Stimulated activated effector memory CD8-positive, alpha-beta T cell treated with anti-CD3 and anti-CD28 coated beads, Interleukin-12 subunit alpha, Interleukin-12 subunit beta, amount 100 ng/mL, for 72 hours (primary cell): ENCODE measurements at regions not wholly inside any gene's neighbourhood (a gene's known extent, or its start where the extent isn't known, plus 50 kb on each side); places are given as distances from the start of the nearest gene placed in this dataset.

ENCODE experiments used
- ATAC-seq: fragments of 150-1000 bp; cut with Tn5 transposase; 2 replicates; pipeline ENCODE4 v1.10.0; 2021
- DNase-seq, 2 donors: peaks; one replicate each; pipeline ENCODE4 v3.0.0; 2021 to 2022; ENCODE audit warnings: low spot score in 2 of 2
- H3K27ac Mint-ChIP-seq: one replicate; pipeline ENCODE4 v1.8.0; 2022; ENCODE audit warnings: mild to moderate bottlenecking, mixed read lengths
- H3K36me3 Mint-ChIP-seq: one replicate; pipeline ENCODE4 v1.8.0; 2022; ENCODE audit warnings: mild to moderate bottlenecking, mixed read lengths
- H3K4me1 Mint-ChIP-seq: one replicate; pipeline ENCODE4 v1.8.0; 2022; ENCODE audit warnings: mixed read lengths
- H3K4me3 Mint-ChIP-seq: one replicate; pipeline ENCODE4 v1.8.0; 2022; ENCODE audit warnings: mild to moderate bottlenecking, mixed read lengths
- H3K9me3 Mint-ChIP-seq: one replicate; pipeline ENCODE4 v1.8.0; 2022; ENCODE audit warnings: mixed read lengths

DNA sequence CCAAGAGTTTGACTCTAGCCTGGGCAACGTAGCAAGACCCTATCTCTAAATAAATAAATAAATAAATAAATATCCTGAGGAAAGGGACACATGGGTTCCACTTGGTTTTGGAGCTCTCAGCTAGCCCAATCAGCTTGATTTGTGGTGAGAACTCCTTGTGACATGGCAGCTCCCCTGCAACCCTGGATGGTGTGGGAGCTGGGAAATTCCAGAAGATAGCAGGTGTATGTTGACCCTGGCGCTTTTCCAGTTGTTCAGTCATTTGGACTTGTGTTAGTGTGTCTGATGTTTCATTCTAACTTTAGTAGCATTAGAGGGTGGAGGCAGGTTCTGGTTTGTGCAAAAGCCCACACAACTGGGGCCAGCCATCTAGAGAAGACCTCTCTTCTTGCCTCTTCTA lies 148.5 kb upstream of the NCAM1 start:
- no peaks in the 10 kb centered on the region for H3K4me1 Mint-ChIP-seq
- no peaks in the 10 kb centered on the region for H3K36me3 Mint-ChIP-seq
- no peak overlapping the region for H3K4me3 Mint-ChIP-seq
- no peak overlapping the region for H3K27ac Mint-ChIP-seq
- DNase-seq, result no peak
- ATAC-seq, result no peak
- peaks cover 4% of the 10 kb centered on the region for H3K9me3 Mint-ChIP-seq

DNA sequence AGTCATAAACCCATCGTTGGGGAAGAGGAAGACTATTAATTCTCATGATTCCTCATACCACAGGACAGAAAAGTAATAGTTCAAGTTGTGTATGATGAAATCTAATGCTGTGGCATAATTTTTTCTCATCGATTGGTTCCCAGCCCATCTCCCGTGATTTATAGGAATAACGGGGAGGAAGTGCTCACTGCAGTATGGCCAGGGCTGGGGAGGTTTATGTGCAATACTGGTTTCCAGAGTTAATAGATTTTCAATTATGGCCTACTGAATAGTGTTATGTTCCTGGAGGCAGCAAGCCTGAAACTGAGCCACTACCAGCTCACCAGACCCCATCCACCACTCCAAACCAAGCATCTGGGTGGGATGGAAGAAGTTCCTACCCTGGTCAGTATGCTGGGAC lies 147.1 kb upstream of the NCAM1 start:
- H3K27ac Mint-ChIP-seq, result no peak overlapping the region
- no peaks in the 10 kb centered on the region for H3K36me3 Mint-ChIP-seq
- DNase-seq, result no peak
- H3K4me1 Mint-ChIP-seq, result no peaks in the 10 kb centered on the region
- peaks cover 4% of the 10 kb centered on the region for H3K9me3 Mint-ChIP-seq
- no peak overlapping the region for H3K4me3 Mint-ChIP-seq
- ATAC-seq, result no peak

DNA sequence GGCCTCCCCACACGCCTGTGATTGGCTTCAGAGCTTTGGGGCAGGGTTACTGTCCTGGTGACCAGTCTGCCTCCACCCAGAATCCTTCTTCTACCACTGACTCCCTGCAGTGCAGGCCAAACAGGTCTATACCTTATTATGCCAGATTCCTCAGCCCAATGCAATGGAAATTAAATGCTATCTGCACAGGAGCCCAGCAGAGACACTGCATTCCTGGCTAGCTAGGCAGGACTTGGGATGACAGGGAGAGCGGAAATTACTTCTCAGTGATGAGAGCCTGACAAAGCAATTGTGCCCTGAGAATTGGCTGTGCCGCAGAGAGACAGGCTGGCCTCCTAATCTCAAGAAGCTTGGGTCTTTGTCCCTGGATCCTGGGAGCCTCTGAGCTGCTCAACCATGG lies 143.8 kb upstream of the NCAM1 start:
- Mint-ChIP-seq H3K9me3 (peaks cover 4% of the 10 kb centered on the region), H3K27ac (no peak overlapping the region), H3K36me3 (no peaks in the 10 kb centered on the region), H3K4me3 (no peak overlapping the region), H3K4me1 (no peaks in the 10 kb centered on the region)
- ATAC-seq (no peak), DNase-seq (no peak)

GRCh38 chr11:112822478-112823274 lies 138.5 kb upstream of the NCAM1 start:
- Mint-ChIP-seq H3K4me1 (no peaks in the 10 kb centered on the region), H3K36me3 (no peaks in the 10 kb centered on the region), H3K9me3 (no peaks in the 10 kb centered on the region), H3K4me3 (no peak overlapping the region), H3K27ac (no peak overlapping the region)
- DNase-seq (no peak), ATAC-seq (no peak)

DNA sequence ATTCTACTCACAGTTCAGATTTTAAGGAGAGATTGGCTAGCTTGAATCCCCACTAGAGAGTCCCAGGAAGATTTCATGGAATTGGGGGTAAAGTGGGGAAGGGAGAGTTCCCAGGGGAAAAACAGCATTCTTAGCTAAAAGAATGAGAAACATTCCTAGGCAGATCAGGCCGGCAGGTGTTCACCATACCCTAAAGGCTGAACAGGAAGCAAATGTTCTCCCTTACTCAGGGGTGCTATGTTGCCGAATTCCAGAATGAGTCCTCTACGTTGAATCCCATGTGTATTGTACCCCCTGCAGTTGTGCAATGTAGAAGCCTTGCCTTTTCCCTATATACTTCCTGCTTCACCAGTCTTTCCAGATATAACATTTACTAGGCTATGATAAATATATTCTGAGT lies 135.2 kb upstream of the NCAM1 start:
- Mint-ChIP-seq H3K9me3 (no peaks in the 10 kb centered on the region), H3K4me3 (no peak overlapping the region), H3K36me3 (no peaks in the 10 kb centered on the region), H3K4me1 (no peaks in the 10 kb centered on the region), H3K27ac (no peak overlapping the region)
- no peak for ATAC-seq
- DNase-seq, result no peak

DNA sequence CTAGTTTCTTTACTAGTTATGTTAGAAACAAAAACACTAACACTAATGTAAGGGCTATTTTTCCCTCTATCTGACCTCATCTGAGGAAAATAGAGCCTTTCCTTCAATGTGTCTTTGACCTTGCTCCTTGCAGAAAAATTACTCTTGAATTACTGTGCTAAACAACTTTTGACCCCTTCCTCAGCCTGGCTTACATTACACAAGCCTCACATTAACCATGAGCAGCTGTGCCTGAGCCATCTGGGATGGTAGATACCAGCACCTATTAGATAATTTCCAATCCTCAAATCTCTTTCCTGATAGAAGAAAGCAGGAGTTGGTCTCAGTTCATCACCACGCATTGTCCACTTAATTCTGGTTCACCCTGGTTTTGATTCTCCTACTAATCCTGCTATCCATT lies 134.4 kb upstream of the NCAM1 start:
- H3K36me3 Mint-ChIP-seq, result no peaks in the 10 kb centered on the region
- H3K27ac Mint-ChIP-seq, result no peak overlapping the region
- ATAC-seq (no peak), DNase-seq (no peak)
- no peaks in the 10 kb centered on the region for H3K9me3 Mint-ChIP-seq
- no peaks in the 10 kb centered on the region for H3K4me1 Mint-ChIP-seq
- no peak overlapping the region for H3K4me3 Mint-ChIP-seq

DNA sequence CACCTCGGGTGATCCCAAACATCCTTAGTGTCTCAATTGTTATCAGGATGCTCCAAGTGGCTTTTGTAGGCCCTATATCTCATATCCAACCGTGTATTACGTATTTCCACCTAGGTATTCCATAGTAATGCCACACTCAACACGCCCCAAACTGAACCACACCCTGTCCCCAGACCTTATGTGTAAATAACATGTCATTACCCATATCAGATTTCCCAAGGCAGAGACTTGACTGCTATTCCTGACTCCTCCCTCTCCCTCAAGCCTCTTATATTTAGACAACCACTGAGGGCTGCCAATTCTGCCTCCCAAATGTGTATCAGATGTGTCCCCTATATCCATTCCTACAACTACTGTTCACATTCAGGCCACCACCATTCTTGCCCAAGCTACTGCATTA lies 132.8 kb upstream of the NCAM1 start:
- H3K36me3 Mint-ChIP-seq, result no peaks in the 10 kb centered on the region
- H3K27ac Mint-ChIP-seq, result no peak overlapping the region
- H3K4me1 Mint-ChIP-seq, result no peaks in the 10 kb centered on the region
- H3K4me3 Mint-ChIP-seq, result no peak overlapping the region
- H3K9me3 Mint-ChIP-seq, result no peaks in the 10 kb centered on the region
- ATAC-seq, result no peak
- no peak for DNase-seq

DNA sequence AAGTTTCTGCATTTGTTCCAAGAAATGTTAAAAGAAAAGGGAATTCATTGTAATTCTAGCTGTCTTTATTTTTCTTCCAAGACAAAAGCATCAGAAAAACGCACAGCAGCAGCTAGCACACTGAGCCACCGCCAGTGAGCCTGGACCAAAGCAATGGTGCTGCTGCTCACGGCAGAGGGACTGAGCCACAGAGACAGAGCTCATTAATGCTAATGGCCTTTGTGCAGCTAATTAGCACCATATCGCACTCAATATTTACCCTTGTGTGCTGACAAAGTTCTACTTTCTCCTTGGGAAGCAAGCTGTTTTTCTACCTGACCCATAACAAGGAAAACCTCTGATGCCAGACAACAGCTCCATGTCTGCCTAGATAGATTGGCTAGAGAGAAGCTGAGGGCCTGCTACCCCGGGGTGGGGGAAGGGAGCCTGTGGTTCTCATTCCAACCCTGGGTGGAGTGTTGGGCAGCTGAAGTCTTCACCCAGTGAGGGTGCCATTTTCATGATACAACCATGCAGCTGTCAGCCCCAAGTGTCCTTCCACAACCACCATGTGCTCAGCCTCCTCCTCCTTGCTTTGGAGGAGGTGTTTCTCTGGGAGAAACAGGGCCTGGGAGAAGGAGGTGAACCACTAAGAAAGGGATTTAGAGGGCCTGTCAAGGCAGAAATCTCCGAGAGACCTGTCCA lies 131.1 kb upstream of the NCAM1 start:
- Mint-ChIP-seq H3K4me3 (no peak overlapping the region), H3K27ac (no peak overlapping the region), H3K9me3 (no peaks in the 10 kb centered on the region), H3K36me3 (no peaks in the 10 kb centered on the region), H3K4me1 (no peaks in the 10 kb centered on the region)
- DNase-seq, result no peak
- no peak for ATAC-seq

DNA sequence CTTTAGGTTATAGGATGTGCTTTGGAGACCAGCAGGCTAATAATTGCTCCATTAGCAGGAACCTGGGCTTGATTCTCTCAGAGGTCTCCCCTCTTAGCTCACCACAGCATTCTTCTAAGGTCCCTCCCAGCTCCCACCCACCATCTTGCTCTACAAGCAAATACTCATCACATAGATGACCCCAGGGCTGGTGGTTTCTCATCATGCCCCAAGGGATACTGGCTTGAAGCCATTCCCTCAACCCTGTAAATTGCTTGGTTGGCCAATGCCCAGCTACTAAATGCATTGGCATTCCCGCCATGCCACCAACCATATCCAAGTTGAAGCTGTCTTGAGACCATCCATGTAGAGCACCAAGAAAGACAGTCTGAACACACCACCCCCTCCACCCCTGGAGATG lies 130.2 kb upstream of the NCAM1 start:
- H3K4me3 Mint-ChIP-seq, result no peak overlapping the region
- no peak overlapping the region for H3K27ac Mint-ChIP-seq
- DNase-seq (no peak), ATAC-seq (peak; percentile 11)
- H3K4me1 Mint-ChIP-seq, result no peaks in the 10 kb centered on the region
- no peaks in the 10 kb centered on the region for H3K9me3 Mint-ChIP-seq
- H3K36me3 Mint-ChIP-seq, result no peaks in the 10 kb centered on the region

DNA sequence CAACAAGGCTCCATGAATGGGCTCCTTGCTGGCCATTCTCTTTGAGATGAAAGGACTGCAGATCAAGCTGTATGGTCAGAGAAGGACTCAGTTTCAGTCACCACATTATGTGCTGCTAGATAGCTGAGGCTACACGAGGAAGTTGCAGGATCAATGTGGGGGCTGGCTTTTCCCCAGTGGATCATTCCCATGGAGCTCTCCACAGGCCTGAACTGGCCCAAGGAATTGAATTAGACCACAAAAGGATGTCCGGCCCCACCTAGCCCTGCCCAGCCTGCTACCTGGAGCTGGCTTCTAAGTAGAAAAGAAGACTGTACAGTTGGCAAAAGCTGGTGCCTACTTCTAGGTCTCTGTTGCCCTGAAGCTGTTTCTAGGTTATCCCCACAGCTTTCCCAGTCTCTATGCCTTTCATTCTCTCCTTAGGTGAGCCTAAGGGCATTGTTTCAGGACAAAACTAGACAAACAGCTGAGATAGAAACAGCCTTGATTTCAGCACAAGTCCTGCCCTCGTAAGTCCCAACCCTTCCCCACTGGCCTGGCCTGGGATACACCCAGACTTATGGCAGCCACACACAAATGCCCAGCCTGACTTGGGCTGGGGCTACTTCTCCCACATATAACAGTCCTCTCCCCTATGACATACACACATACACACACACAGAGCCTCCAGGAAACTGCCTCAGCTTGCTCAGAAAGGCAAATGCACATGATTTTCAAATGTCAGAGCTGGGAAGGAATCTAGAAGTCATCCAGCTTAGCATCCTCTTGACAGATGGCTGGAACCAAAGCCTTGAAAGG lies 129.1 kb upstream of the NCAM1 start:
- Mint-ChIP-seq H3K4me1 (no peaks in the 10 kb centered on the region), H3K9me3 (no peaks in the 10 kb centered on the region), H3K4me3 (no peak overlapping the region), H3K36me3 (no peaks in the 10 kb centered on the region), H3K27ac (no peak overlapping the region)
- ATAC-seq (no peak), DNase-seq (no peak)

- no peaks in the 10 kb centered on the region for H3K36me3 Mint-ChIP-seq
- DNase-seq (no peak), ATAC-seq (no peak)
- no peak overlapping the region for H3K27ac Mint-ChIP-seq
- H3K9me3 Mint-ChIP-seq, result no peaks in the 10 kb centered on the region
- H3K4me1 Mint-ChIP-seq, result no peaks in the 10 kb centered on the region
- no peak overlapping the region for H3K4me3 Mint-ChIP-seq
Observed at GRCh38 chr11:112834277-112834755, 126.9 kb upstream of the NCAM1 start.

GRCh38 chr11:112835591-112836255 lies 125.5 kb upstream of the NCAM1 start:
- Mint-ChIP-seq H3K4me3 (no peak overlapping the region), H3K4me1 (no peaks in the 10 kb centered on the region), H3K27ac (no peak overlapping the region), H3K36me3 (no peaks in the 10 kb centered on the region), H3K9me3 (no peaks in the 10 kb centered on the region)
- ATAC-seq, result no peak
- no peak for DNase-seq

- no peak overlapping the region for H3K27ac Mint-ChIP-seq
- H3K36me3 Mint-ChIP-seq, result no peaks in the 10 kb centered on the region
- DNase-seq, result no peak
- H3K4me1 Mint-ChIP-seq, result no peaks in the 10 kb centered on the region
- H3K4me3 Mint-ChIP-seq, result no peak overlapping the region
- no peaks in the 10 kb centered on the region for H3K9me3 Mint-ChIP-seq
- no peak for ATAC-seq
Observed at GRCh38 chr11:112836256-112836602, 125.0 kb upstream of the NCAM1 start.

DNA sequence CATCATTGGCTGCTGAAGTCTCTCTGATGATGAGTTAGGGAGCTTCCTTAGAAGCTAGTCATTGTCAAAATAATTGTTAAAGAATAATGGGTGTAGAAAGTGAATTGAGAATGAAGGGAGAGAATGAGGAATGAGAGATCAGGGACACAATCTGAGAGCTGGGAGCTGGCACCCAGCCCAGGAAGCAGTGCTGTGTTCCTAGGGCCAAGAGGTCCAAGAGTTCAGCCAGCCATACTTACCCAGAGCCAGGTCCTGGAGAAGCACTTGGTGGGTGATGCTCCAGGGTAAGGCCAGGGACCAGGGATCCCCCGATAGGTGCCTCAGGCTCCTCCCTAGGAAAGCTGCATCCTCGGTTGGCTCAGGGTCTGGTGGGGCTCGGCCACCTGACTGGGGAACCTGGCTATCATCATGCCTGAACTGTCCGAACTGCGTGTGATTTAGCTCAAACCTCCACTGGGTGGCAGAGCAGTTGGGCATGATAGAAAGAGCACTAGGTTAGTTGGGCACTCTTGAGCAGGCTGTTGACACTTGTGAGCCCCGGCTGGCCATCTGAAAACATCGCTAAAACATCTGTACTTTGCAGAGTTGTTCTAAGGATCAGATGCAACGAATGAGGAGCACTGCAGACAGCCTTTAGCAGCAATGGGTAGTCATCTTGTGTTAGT lies 123.9 kb upstream of the NCAM1 start:
- Mint-ChIP-seq H3K36me3 (no peaks in the 10 kb centered on the region), H3K4me1 (no peaks in the 10 kb centered on the region), H3K4me3 (no peak overlapping the region), H3K9me3 (no peaks in the 10 kb centered on the region), H3K27ac (no peak overlapping the region)
- ATAC-seq, result peak; percentile 36
- no peak for DNase-seq

GRCh38 chr11:112839051-112839450 lies 122.2 kb upstream of the NCAM1 start:
- H3K36me3 Mint-ChIP-seq, result no peaks in the 10 kb centered on the region
- no peak for ATAC-seq
- no peak overlapping the region for H3K4me3 Mint-ChIP-seq
- H3K9me3 Mint-ChIP-seq, result no peaks in the 10 kb centered on the region
- H3K4me1 Mint-ChIP-seq, result no peaks in the 10 kb centered on the region
- no peak for DNase-seq
- no peak overlapping the region for H3K27ac Mint-ChIP-seq
